GM12892 (cell line): ENCODE measurements at regions not wholly inside any gene's neighbourhood (a gene's known extent, or its start where the extent isn't known, plus 50 kb on each side); places are given as distances from the start of the nearest gene placed in this dataset.

Experiments used
- POLR2A ChIP-seq: IDR thresholded peaks from 2 replicates; pipeline ENCODE4 v1.6.1; 2011; ENCODE audit warnings: low read depth, low read length, control low read depth
- POLR2AphosphoS5 ChIP-seq: IDR thresholded peaks from 2 replicates; pipeline ENCODE4 v1.6.1; 2011; ENCODE audit warnings: low read depth, low read length, control low read depth
- TAF1 ChIP-seq: IDR thresholded peaks from 2 replicates; pipeline ENCODE4 v1.6.1; 2011; ENCODE audit warnings: low read depth, mild to moderate bottlenecking, control low read depth, low read length, borderline replicate concordance

DNA sequence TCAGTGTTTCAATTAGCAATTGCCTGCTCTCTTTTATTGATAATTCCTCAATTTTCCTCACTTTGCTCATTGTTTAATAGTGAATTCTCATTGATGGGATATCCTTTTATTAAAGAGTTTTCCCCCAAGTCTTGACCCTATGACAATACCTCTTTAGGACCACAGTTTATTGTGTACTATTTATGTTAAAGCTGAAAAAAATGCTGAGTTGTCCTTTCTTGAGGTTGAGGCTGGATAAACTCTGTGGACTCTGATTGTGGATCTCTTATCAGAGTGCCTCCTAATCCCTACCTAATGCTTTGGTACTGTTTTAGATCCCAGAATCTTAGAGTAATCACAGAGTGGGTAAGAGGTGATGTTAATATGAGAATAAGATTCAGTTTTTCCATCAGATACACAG is 416.3 kb upstream of the GBE1 start:
- TF ChIP-seq POLR2AphosphoS5 (no peak), POLR2A (no peak), TAF1 (no peak)
